Non-pigmented ciliary epithelial cell (primary cell): ENCODE measurements at regions not wholly inside any gene's neighbourhood (a gene's known extent, or its start where the extent isn't known, plus 50 kb on each side); places are given as distances from the start of the nearest gene placed in this dataset.

Experiments used
- DNase-seq: peaks from one replicate; pipeline ENCODE4 v3.0.0-alpha.2; 2010; ENCODE audit warnings: low read depth

- DNase-seq: no peak
These were observed 53.3 kb upstream of the CTBP2 start for GRCh38 chr10:125213541-125214282.

- DNase-seq: no peak
These were observed 51.9 kb upstream of the CTBP2 start for GRCh38 chr10:125212150-125212809.
